ENCODE measurements at regions not wholly inside any gene's neighbourhood (a gene's known extent, or its start where the extent isn't known, plus 50 kb on each side); places are given as distances from the start of the nearest gene placed in this dataset.
A peak's percentile ranks its signal among the peaks of the same experiment; 100 is the strongest.

DNA sequence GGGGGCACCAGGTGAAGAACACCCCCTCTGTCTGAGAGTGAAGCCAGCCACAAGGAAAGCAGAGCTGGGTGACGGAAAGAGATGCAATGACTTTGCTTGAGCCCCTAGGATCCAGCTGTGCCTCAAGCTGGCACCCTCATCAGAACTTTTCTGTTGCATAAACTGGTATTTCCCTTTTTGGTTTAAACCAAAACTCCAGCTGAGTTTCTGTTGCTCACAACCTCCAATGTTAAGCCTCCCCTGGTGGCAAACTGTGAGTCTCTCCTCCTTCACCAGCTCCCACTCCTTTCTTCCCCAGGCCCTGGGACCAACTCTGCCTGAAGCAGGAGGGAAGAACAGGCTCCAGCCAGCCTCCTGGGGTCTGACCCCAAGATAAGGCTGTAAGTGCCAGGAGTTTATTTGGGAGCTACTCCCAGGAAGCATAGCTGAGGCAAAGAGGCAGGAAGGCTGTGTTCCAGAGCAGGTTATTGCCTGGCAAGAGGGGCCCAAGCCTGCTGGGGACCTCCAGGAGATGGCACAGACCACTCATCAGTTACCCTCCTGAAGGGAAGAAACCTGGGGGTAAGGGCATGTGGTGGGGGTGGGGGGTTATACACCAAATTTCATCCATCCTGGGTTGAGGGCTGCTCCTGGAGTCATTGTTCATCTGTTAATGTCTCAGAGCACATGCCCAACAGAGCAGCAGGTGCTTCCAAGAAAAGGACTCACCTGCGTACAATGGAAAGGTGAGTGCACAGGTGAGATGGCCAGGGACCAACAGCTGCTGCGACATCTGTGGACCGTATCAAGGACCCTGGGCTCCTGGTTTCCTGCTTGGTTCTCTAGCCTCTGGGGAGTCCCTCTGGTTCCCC lies 73.3 kb upstream of the NANOS1 start:
- no peak overlapping the region for H3K4me3 ChIP-seq
- no peaks in the 10 kb centered on the region for H3K27me3 ChIP-seq
- DNase-seq = peak in 3 of 7 donors; percentile 5 to 25 (median 10)
- WGBS, 4 donors = 95 to 100% (median 98%) methylated on average over 4 of the region's 4 CpGs
- H3K36me3 ChIP-seq (replicated peaks in 1 of 2) = no peaks in the 10 kb centered on the region
- intact Hi-C loops (cut with DNase I) = no loop called here
- no peaks in the 10 kb centered on the region for H3K9me3 ChIP-seq (replicated peaks in 1 of 3)
- no peak for TF ChIP-seq POLR2A (IDR thresholded peaks at IDR 0.05)
- TF ChIP-seq, protein P1, sequence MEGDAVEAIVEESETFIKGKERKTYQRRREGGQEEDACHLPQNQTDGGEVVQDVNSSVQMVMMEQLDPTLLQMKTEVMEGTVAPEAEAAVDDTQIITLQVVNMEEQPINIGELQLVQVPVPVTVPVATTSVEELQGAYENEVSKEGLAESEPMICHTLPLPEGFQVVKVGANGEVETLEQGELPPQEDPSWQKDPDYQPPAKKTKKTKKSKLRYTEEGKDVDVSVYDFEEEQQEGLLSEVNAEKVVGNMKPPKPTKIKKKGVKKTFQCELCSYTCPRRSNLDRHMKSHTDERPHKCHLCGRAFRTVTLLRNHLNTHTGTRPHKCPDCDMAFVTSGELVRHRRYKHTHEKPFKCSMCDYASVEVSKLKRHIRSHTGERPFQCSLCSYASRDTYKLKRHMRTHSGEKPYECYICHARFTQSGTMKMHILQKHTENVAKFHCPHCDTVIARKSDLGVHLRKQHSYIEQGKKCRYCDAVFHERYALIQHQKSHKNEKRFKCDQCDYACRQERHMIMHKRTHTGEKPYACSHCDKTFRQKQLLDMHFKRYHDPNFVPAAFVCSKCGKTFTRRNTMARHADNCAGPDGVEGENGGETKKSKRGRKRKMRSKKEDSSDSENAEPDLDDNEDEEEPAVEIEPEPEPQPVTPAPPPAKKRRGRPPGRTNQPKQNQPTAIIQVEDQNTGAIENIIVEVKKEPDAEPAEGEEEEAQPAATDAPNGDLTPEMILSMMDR (IDR thresholded peaks at IDR 0.05) = no peak
- peaks cover 22 to 27% of the 10 kb centered on the region in 2 donors for H3K4me1 ChIP-seq (replicated peaks in 1 of 2)
- no peak overlapping the region for H3K27ac ChIP-seq

DNA sequence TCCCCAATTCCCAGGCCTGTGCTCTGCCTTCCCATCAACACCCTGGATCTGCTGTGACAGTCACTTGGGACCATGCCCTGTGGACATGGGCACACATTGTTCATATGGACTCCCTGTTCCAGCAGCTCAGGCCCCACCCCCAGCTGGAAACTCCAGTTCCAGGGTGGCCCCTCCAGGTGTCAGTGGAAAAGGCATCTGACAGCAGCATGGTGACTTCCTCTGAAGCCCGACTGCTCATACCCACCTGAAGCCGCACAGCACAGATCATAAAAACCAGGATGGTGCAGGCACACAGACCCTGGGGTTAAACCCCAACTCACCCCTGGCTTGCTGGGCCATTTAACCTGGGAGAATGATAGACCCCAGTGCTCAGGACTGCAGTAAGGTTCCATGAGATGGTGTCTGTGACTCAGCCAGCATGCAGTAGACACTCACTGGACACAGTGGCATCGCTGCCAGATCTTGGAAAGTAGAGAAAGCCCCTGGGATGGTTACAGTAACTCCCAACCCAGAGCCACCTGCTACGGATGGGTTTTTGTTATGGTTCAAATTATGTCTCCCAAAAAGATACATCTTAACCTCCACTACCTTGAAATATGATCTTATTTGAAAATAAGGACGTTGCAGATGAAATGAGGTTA lies 72.6 kb upstream of the NANOS1 start:
- Histone ChIP-seq H3K4me1 (replicated peaks in 1 of 2) (peaks cover 26 to 29% of the 10 kb centered on the region in 2 donors), H3K27ac (no peak overlapping the region), H3K27me3 (no peaks in the 10 kb centered on the region), H3K9me3 (replicated peaks in 1 of 3) (no peaks in the 10 kb centered on the region), H3K4me3 (no peak overlapping the region), H3K36me3 (replicated peaks in 1 of 2) (no peaks in the 10 kb centered on the region)
- intact Hi-C loops (cut with DNase I) = no loop called here
- DNase-seq = peak in 3 of 7 donors; percentile 8 to 46 (median 11)
- WGBS, 4 donors = 81 to 92% (median 90%) methylated on average over 3 to 5 of the region's 5 CpGs
- TF ChIP-seq, protein P1 (IDR thresholded peaks at IDR 0.05) = no peak
- no peak for TF ChIP-seq POLR2A (IDR thresholded peaks at IDR 0.05)

DNA sequence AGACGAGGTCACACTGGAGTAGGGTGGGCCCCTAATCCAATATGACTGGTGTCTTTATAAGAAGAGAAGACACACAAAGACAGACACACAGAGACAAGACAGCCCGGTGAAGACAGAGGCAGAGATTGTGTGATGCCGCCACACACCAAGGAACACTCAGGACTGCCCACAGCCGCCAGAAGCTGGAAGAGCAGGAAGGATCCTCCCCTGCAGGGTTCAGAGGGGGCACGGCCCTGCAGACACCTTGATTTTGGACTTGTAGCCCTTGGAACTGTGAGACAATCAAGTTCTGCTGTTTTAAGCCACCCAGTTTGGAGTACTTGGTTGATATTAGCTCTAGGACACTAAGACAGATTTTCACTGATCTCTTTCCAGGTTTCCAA lies 72.1 kb upstream of the NANOS1 start:
- intact Hi-C loops (cut with DNase I) = no loop called here
- Histone ChIP-seq H3K4me3 (no peak overlapping the region), H3K27ac (no peak overlapping the region), H3K4me1 (replicated peaks in 1 of 2) (peaks cover 28 to 34% of the 10 kb centered on the region in 2 donors), H3K27me3 (no peaks in the 10 kb centered on the region), H3K9me3 (replicated peaks in 1 of 3) (no peaks in the 10 kb centered on the region), H3K36me3 (replicated peaks in 1 of 2) (no peaks in the 10 kb centered on the region)
- TF ChIP-seq, protein P1 (IDR thresholded peaks at IDR 0.05) = no peak
- no peak for TF ChIP-seq POLR2A (IDR thresholded peaks at IDR 0.05)
- WGBS, 4 donors = 90 to 96% (median 92%) methylated on average over 5 of the region's 5 CpGs
- peak in 4 of 7 donors; percentile 7 to 36 (median 10) for DNase-seq

DNA sequence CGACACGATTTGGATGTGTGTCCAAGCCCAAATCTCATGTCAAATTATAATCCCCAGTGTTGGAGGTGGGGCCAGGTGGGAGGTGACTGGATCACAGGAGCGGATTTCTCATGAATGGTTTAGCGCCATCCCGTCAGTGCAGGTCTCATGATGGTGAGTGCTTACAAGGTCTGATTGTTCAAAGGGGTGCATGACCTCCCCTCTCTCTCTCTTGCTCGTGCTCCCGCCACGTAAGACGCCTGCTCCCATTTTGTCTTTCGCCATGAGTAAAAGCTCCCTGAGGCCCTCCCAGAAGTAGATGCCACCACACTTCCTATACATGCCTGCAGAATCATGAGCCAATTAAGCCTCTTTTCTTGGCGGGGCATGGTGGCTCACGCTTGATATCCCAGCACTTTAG lies 71.5 kb upstream of the NANOS1 start:
- Histone ChIP-seq H3K4me1 (replicated peaks in 1 of 2) (peaks cover 28 to 36% of the 10 kb centered on the region in 2 donors), H3K4me3 (no peak overlapping the region), H3K27me3 (no peaks in the 10 kb centered on the region), H3K9me3 (replicated peaks in 1 of 3) (no peaks in the 10 kb centered on the region), H3K36me3 (replicated peaks in 1 of 2) (no peaks in the 10 kb centered on the region), H3K27ac (no peak overlapping the region)
- intact Hi-C loops (cut with DNase I) = no loop called here
- TF ChIP-seq POLR2A (IDR thresholded peaks at IDR 0.05) = no peak
- TF ChIP-seq, protein P1 (IDR thresholded peaks at IDR 0.05) = no peak
- DNase-seq = peak in 3 of 7 donors; percentile 8 to 42 (median 12)
- 94 to 97% (median 96%) methylated on average over 12 of the region's 12 CpGs for WGBS, 4 donors

Data from adrenal gland (tissue), 9 donors.